ENCODE measurements at regions not wholly inside any gene's neighbourhood (a gene's known extent, or its start where the extent isn't known, plus 50 kb on each side); places are given as distances from the start of the nearest gene placed in this dataset.
A peak's percentile ranks its signal among the peaks of the same experiment; 100 is the strongest.

- no peaks in the 10 kb centered on the region for H3K36me3 ChIP-seq
- 70 to 90% methylated on average over 2 of the region's 2 CpGs for WGBS, 2 donors
- DNase-seq, result no peak
- intact Hi-C loops (cut with DNase I), result no loop called here
- no peak for TF ChIP-seq CTCF (IDR thresholded peaks at IDR 0.05)
- H3K4me1 ChIP-seq, result peaks cover 6 to 26% (median 13%) of the 10 kb centered on the region in 3 donors
- H3K27me3 ChIP-seq, result no peaks in the 10 kb centered on the region
- no peak for ATAC-seq
- no peak overlapping the region for H3K27ac ChIP-seq
- H3K9me3 ChIP-seq, result no peaks in the 10 kb centered on the region
- H3K4me3 ChIP-seq, result no peak overlapping the region
- no peak for FAIRE-seq
These were observed 216.8 kb upstream of the SGK1 start for GRCh38 chr6:134534708-134535149.

GRCh38 chr6:134533991-134534390 is 216.1 kb upstream of the SGK1 start:
- H3K27ac ChIP-seq, result no peak overlapping the region
- H3K4me1 ChIP-seq, result peaks cover 6 to 28% (median 13%) of the 10 kb centered on the region in 3 donors
- intact Hi-C loops (cut with DNase I), result no loop called here
- 75 to 77% methylated on average over 3 of the region's 3 CpGs for WGBS, 2 donors
- H3K27me3 ChIP-seq, result no peaks in the 10 kb centered on the region
- no peaks in the 10 kb centered on the region for H3K36me3 ChIP-seq
- FAIRE-seq (no peak), ATAC-seq (peak; percentile 51 to 62 (median 53)), DNase-seq (peak in 1 of 6 donors; percentile 49)
- H3K9me3 ChIP-seq, result no peaks in the 10 kb centered on the region
- H3K4me3 ChIP-seq, result no peak overlapping the region
- TF ChIP-seq CTCF (IDR thresholded peaks at IDR 0.05), result no peak

GRCh38 chr6:134532694-134533624 is 215.0 kb upstream of the SGK1 start:
- Histone ChIP-seq H3K4me1 (peaks cover 6 to 28% (median 13%) of the 10 kb centered on the region in 3 donors), H3K36me3 (no peaks in the 10 kb centered on the region), H3K9me3 (no peaks in the 10 kb centered on the region), H3K27me3 (no peaks in the 10 kb centered on the region), H3K27ac (peak overlapping the region in 2 of 4 donors; percentile 42 to 64), H3K4me3 (no peak overlapping the region)
- 70 to 72% methylated on average over 8 of the region's 8 CpGs for WGBS, 2 donors
- intact Hi-C loops (cut with DNase I), result no loop called here
- TF ChIP-seq CTCF (IDR thresholded peaks at IDR 0.05), result no peak
- no peak for FAIRE-seq
- peak; percentile 76 to 88 (median 82) for ATAC-seq
- peak in 4 of 6 donors; percentile 28 to 50 (median 36) for DNase-seq

GRCh38 chr6:134531611-134532010 is 213.7 kb upstream of the SGK1 start:
- H3K9me3 ChIP-seq, result no peaks in the 10 kb centered on the region
- H3K4me1 ChIP-seq, result peaks cover 6 to 28% (median 13%) of the 10 kb centered on the region in 3 donors
- ATAC-seq (no peak), DNase-seq (no peak), FAIRE-seq (no peak)
- H3K27ac ChIP-seq, result no peak overlapping the region
- no peak for TF ChIP-seq CTCF (IDR thresholded peaks at IDR 0.05)
- no peaks in the 10 kb centered on the region for H3K36me3 ChIP-seq
- intact Hi-C loops (cut with DNase I), result no loop called here
- no peak overlapping the region for H3K4me3 ChIP-seq
- H3K27me3 ChIP-seq, result no peaks in the 10 kb centered on the region

GRCh38 chr6:134531188-134531551 is 213.3 kb upstream of the SGK1 start:
- Histone ChIP-seq H3K4me1 (peaks cover 6 to 28% (median 13%) of the 10 kb centered on the region in 3 donors), H3K27me3 (no peaks in the 10 kb centered on the region), H3K4me3 (no peak overlapping the region), H3K36me3 (no peaks in the 10 kb centered on the region), H3K27ac (no peak overlapping the region), H3K9me3 (no peaks in the 10 kb centered on the region)
- ATAC-seq, result no peak
- FAIRE-seq, result no peak
- no peak for TF ChIP-seq CTCF (IDR thresholded peaks at IDR 0.05)
- 85 to 91% methylated on average over 2 of the region's 2 CpGs for WGBS, 2 donors
- intact Hi-C loops (cut with DNase I), result no loop called here
- no peak for DNase-seq
